ENCODE measurements at regions not wholly inside any gene's neighbourhood (a gene's known extent, or its start where the extent isn't known, plus 50 kb on each side); places are given as distances from the start of the nearest gene placed in this dataset.

GRCh38 chr17:73799096-73799495 is 154.9 kb upstream of the SDK2 start:
- Histone ChIP-seq H2AFZ (ENCODE audit: low read depth, low read length, poor library complexity, severe bottlenecking) (no peak overlapping the region), H3K27ac (ENCODE audit: low read depth, low read length) (no peak overlapping the region), H3K4me1 (ENCODE audit: control insufficient read depth in 1 of 2, insufficient read depth in 2 of 2, low read length in 2 of 2) (peaks cover 4 to 9% of the 10 kb centered on the region in 2 experiments; a peak in 2 of 4 replicates), H3K36me3 (ENCODE audit: control insufficient read depth in 1 of 2, insufficient read depth in 2 of 2, low read length in 2 of 2) (no peaks in the 10 kb centered on the region), H3K4me2 (ENCODE audit: low read length) (no peak overlapping the region), H3K9me2 (ENCODE audit: insufficient read depth) (no peaks in the 10 kb centered on the region), H3K27me3 (ENCODE audit: insufficient read depth, low read length) (peaks cover 54% of the 10 kb centered on the region), H3K79me2 (ENCODE audit: insufficient read depth, low read length) (no peaks in the 10 kb centered on the region), H3K9me3 (ENCODE audit: control insufficient read depth in 1 of 2, insufficient read depth in 1 of 2, low read depth in 1 of 2, low read length in 2 of 2) (no peaks in the 10 kb centered on the region), H4K20me1 (ENCODE audit: insufficient read depth) (no peaks in the 10 kb centered on the region), H3K9ac (ENCODE audit: low read length) (no peak overlapping the region), H3K4me3 (replicated peaks in 1 of 2; ENCODE audit: low read depth in 1 of 2, low read length in 2 of 2) (no peak overlapping the region)
- BruUV-seq (replicated peaks): no TSS peak
- TF ChIP-seq TCF7L2 (IDR thresholded peaks at IDR 0.05; ENCODE audit: borderline replicate concordance, extremely low read depth, insufficient read depth, insufficient read length) (no peak), EGR1 (IDR thresholded peaks at IDR 0.05; ENCODE audit: low read depth) (no peak), RAD21 (IDR thresholded peaks at IDR 0.05; ENCODE audit: low read depth) (no peak), YY1 (IDR thresholded peaks at IDR 0.05; ENCODE audit: extremely low read depth, insufficient replicate concordance, low read depth, low read length) (no peak), CEBPB (IDR thresholded peaks at IDR 0.05; ENCODE audit: low read depth) (no peak), CBX3 (IDR thresholded peaks at IDR 0.05; ENCODE audit: low read depth) (no peak)
- TF ChIP-seq, protein P1, sequence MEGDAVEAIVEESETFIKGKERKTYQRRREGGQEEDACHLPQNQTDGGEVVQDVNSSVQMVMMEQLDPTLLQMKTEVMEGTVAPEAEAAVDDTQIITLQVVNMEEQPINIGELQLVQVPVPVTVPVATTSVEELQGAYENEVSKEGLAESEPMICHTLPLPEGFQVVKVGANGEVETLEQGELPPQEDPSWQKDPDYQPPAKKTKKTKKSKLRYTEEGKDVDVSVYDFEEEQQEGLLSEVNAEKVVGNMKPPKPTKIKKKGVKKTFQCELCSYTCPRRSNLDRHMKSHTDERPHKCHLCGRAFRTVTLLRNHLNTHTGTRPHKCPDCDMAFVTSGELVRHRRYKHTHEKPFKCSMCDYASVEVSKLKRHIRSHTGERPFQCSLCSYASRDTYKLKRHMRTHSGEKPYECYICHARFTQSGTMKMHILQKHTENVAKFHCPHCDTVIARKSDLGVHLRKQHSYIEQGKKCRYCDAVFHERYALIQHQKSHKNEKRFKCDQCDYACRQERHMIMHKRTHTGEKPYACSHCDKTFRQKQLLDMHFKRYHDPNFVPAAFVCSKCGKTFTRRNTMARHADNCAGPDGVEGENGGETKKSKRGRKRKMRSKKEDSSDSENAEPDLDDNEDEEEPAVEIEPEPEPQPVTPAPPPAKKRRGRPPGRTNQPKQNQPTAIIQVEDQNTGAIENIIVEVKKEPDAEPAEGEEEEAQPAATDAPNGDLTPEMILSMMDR (IDR thresholded peaks at IDR 0.05 in 2 of 3, conservative IDR thresholded peaks at IDR 0.05 in 1 of 3; ENCODE audit: borderline replicate concordance in 1 of 3, insufficient read depth in 1 of 3, low read depth in 2 of 3, low read length in 2 of 3): no peak
- TF ChIP-seq, protein P2, sequence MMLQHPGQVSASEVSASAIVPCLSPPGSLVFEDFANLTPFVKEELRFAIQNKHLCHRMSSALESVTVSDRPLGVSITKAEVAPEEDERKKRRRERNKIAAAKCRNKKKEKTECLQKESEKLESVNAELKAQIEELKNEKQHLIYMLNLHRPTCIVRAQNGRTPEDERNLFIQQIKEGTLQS (IDR thresholded peaks at IDR 0.05): no peak
- intact Hi-C loops (cut with micrococcal nuclease): no loop called here
- ATAC-seq: no peak
- no peak for DNase-seq (ENCODE audit: low read depth, low spot score)
- ChIA-PET CTCF (interaction anchor here (0.8 kb wide), 1 partner anchor 28 kb away, joined by 6 read pairs; no protein-coding TSS in a partner anchor), POLR2A (no interaction called here), RAD21 (ENCODE audit: low non-redundant PET in 1 of 2, low total read pairs in 2 of 2, uncharacterized antibody in 2 of 2, unreplicated experiment in 2 of 2) (no interaction called here)

Data from HCT116 (cell line).